Activated CD8-positive, alpha-beta T cell treated with anti-CD3 and anti-CD28 coated beads for 36 hours (primary cell): ENCODE measurements at regions not wholly inside any gene's neighbourhood (a gene's known extent, or its start where the extent isn't known, plus 50 kb on each side); places are given as distances from the start of the nearest gene placed in this dataset.

Experiments
- ATAC-seq: fragments of 200-7000 bp; cut with Tn5 transposase; one replicate; pipeline ENCODE4 v1.10.0; 2021; ENCODE audit warnings: mild to moderate bottlenecking, moderate library complexity
- CTCF ChIA-PET: fragments of 350-600 bp; sonication (Branson Sonifier 250); formaldehyde crosslinking; loops from one replicate; lab custom pipeline; 2021; ENCODE audit warnings: antibody characterized with exemption; lab: Charles Lee
- POLR2A ChIA-PET: fragments of 350-600 bp; sonication (Branson Sonifier 250); formaldehyde crosslinking; loops from one replicate; lab custom pipeline; 2021; ENCODE audit warnings: antibody characterized with exemption; lab: Charles Lee
- DNase-seq: peaks from one replicate; pipeline ENCODE4 v3.0.0-alpha.2; 2020
- H3K27ac Mint-ChIP-seq: one replicate; pipeline ENCODE4 v1.8.0; 2021; ENCODE audit warnings: mild to moderate bottlenecking, mixed read lengths
- H3K27me3 Mint-ChIP-seq: one replicate; pipeline ENCODE4 v1.8.0; 2021; ENCODE audit warnings: mixed read lengths
- H3K36me3 Mint-ChIP-seq: one replicate; pipeline ENCODE4 v1.8.0; 2021; ENCODE audit warnings: low read depth, mixed read lengths
- H3K4me1 Mint-ChIP-seq: one replicate; pipeline ENCODE4 v1.8.0; 2021; ENCODE audit warnings: low read depth, mixed read lengths
- H3K4me3 Mint-ChIP-seq: one replicate; pipeline ENCODE4 v1.8.0; 2021; ENCODE audit warnings: mild to moderate bottlenecking, moderate library complexity, mixed read lengths
- H3K9me3 Mint-ChIP-seq: one replicate; pipeline ENCODE4 v1.8.0; 2021; ENCODE audit warnings: mixed read lengths
- intact Hi-C: fragments of 100-400 bp; cut with micrococcal nuclease; formaldehyde crosslinking; loops from one replicate; pipeline ENCODE4 v1.10.0; 2022
- TF ChIP-seq, protein P1 (sequence below): fragments of 200-600 bp; IDR thresholded peaks from one replicate; pipeline ENCODE4 v1.8.0; 2022; ENCODE audit warnings: antibody characterized with exemption, mild to moderate bottlenecking

DNA sequence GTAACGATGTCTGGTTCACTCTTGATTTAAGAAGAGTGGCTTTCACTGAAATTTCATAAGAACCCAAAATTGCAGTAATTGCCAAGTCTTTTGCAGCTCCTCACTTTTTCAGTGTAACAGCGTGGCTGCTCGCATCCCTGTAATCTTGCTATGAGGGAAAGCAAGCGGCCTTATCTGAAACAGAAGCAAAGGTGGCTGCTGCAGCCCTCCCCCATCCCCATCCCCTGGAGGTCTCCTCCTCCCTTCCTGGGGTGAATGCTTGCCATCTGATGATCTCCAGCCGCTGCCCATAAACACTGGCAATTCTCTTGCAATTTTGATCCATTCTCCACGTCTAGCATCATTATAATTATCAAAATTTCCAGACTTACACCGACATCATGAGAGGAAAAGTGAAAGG, 182.5 kb upstream of the ASIC2 start:
- no peaks in the 10 kb centered on the region for H3K36me3 Mint-ChIP-seq
- H3K4me1 Mint-ChIP-seq, result no peaks in the 10 kb centered on the region
- POLR2A ChIA-PET, result no interaction called here
- no peak overlapping the region for H3K4me3 Mint-ChIP-seq
- no peaks in the 10 kb centered on the region for H3K9me3 Mint-ChIP-seq
- no peak for ATAC-seq
- DNase-seq, result no peak
- CTCF ChIA-PET, result no interaction called here
- intact Hi-C loops, result loop anchor here (10.0 kb wide), 1 partner anchor 79 kb away; no protein-coding TSS in a partner anchor
- TF ChIP-seq, protein P1, sequence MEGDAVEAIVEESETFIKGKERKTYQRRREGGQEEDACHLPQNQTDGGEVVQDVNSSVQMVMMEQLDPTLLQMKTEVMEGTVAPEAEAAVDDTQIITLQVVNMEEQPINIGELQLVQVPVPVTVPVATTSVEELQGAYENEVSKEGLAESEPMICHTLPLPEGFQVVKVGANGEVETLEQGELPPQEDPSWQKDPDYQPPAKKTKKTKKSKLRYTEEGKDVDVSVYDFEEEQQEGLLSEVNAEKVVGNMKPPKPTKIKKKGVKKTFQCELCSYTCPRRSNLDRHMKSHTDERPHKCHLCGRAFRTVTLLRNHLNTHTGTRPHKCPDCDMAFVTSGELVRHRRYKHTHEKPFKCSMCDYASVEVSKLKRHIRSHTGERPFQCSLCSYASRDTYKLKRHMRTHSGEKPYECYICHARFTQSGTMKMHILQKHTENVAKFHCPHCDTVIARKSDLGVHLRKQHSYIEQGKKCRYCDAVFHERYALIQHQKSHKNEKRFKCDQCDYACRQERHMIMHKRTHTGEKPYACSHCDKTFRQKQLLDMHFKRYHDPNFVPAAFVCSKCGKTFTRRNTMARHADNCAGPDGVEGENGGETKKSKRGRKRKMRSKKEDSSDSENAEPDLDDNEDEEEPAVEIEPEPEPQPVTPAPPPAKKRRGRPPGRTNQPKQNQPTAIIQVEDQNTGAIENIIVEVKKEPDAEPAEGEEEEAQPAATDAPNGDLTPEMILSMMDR, result no peak
- no peak overlapping the region for H3K27ac Mint-ChIP-seq
- H3K27me3 Mint-ChIP-seq, result peaks cover 2% of the 10 kb centered on the region

DNA sequence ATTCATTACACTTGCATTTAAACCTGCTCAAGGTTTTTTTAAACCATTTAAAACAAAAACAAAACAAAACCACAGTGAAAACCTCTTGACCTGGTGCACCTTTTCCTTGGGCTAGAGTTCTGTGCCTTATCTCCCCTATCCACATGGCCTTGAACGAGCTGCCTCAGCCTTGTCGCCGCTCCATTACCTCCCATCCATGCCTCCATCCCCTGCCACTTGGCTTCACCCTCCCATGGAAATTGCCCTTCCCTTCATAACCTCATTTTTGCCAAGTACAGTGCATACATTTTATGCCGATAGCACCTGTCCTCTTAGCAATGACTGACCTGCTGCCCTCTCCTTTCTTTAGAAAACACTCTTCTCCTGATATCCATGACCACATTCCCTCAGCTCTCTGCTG, 188.6 kb upstream of the ASIC2 start:
- TF ChIP-seq, protein P1, result no peak
- Mint-ChIP-seq H3K4me3 (no peak overlapping the region), H3K27ac (no peak overlapping the region), H3K9me3 (no peaks in the 10 kb centered on the region), H3K36me3 (no peaks in the 10 kb centered on the region), H3K4me1 (no peaks in the 10 kb centered on the region), H3K27me3 (no peaks in the 10 kb centered on the region)
- intact Hi-C loops, result no loop called here
- ATAC-seq, result no peak
- DNase-seq, result no peak
- CTCF ChIA-PET, result no interaction called here
- POLR2A ChIA-PET, result no interaction called here

DNA sequence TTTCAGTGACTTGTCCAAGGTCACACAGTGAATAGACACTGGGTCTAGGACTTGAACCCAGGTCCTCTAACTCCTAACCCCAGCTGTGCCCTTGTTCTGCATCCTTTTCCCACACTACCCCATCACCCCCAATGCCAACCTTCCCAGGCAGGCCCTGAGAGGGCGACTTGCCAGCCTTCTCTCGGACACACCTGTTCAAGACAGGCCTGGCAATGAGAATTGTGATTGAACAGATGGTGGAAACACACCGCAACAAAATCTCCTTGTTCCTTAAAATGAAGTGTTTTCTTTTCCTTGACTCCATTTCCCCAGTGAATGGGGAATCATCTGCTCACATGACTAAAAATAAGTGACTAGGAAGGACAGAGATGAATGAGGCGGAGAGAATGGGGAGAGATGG, 189.5 kb upstream of the ASIC2 start:
- TF ChIP-seq, protein P1, result no peak
- H3K9me3 Mint-ChIP-seq, result no peaks in the 10 kb centered on the region
- no peak for DNase-seq
- H3K4me3 Mint-ChIP-seq, result no peak overlapping the region
- H3K27ac Mint-ChIP-seq, result no peak overlapping the region
- POLR2A ChIA-PET, result no interaction called here
- no peaks in the 10 kb centered on the region for H3K27me3 Mint-ChIP-seq
- no peaks in the 10 kb centered on the region for H3K36me3 Mint-ChIP-seq
- CTCF ChIA-PET, result no interaction called here
- intact Hi-C loops, result no loop called here
- no peaks in the 10 kb centered on the region for H3K4me1 Mint-ChIP-seq
- no peak for ATAC-seq

DNA sequence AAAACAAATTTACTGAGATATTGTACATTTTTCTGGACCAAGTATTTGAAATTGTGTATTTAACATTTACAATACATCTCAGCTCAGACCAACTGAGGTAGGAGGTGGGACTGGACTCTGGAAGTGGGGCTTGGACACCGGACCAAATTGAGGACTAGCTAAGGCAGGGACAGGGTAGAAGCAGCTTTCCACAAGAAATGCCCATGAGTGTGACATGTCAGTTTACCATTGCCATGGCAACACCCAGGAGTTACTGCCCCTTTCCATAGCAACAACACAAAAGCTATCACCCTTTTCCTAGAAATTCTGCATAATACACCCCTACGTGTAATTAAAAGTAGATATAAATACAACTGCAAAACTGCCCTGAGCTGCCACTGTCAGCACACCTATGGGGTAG, 191.5 kb upstream of the ASIC2 start:
- DNase-seq (no peak), ATAC-seq (no peak)
- H3K27ac Mint-ChIP-seq, result no peak overlapping the region
- no peak overlapping the region for H3K4me3 Mint-ChIP-seq
- intact Hi-C loops, result no loop called here
- TF ChIP-seq, protein P1, result no peak
- H3K27me3 Mint-ChIP-seq, result peaks cover 3% of the 10 kb centered on the region
- ChIA-PET CTCF (no interaction called here), POLR2A (no interaction called here)
- no peaks in the 10 kb centered on the region for H3K9me3 Mint-ChIP-seq
- no peaks in the 10 kb centered on the region for H3K36me3 Mint-ChIP-seq
- H3K4me1 Mint-ChIP-seq, result no peaks in the 10 kb centered on the region

DNA sequence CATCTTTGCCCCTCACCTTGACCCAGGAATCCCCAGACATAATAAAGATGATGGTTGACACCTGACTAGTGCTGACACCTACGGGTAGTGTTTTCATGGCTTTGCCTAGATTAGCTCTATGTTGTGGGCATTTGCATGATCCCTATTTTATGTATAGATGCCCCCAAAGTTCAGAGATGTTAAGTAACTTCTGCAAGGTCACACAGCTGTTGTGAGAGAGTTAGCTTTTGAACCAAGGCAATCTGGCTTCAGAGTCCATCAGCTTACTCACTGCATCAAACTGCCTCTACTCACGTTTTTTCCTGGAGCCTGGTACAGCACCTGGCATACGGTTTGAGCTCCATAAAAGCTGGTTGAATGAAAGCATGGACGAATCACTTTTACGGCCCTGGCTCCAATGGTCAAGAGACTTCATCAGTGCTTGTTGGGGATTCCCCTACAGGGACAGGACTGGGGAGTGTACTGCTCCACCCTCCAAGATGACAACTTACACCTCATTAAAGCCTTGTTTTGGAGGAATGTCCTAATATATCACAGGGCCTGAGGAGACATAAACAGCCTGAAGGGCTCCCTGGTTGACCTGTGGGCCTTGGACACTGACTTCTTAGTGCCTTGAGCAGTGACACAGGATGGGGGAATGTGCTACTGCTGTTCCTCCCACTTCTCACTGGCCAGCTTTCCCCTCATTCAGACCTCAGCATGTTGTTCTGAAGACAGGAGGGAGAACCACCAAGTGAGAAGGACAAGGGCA, 193.2 kb upstream of the ASIC2 start:
- no peaks in the 10 kb centered on the region for H3K36me3 Mint-ChIP-seq
- ChIA-PET CTCF (no interaction called here), POLR2A (no interaction called here)
- TF ChIP-seq, protein P1, result no peak
- intact Hi-C loops, result no loop called here
- H3K27ac Mint-ChIP-seq, result no peak overlapping the region
- no peaks in the 10 kb centered on the region for H3K9me3 Mint-ChIP-seq
- H3K27me3 Mint-ChIP-seq, result peaks cover 7% of the 10 kb centered on the region
- DNase-seq (no peak), ATAC-seq (no peak)
- H3K4me1 Mint-ChIP-seq, result no peaks in the 10 kb centered on the region
- no peak overlapping the region for H3K4me3 Mint-ChIP-seq
